Liver (tissue), 8 donors: ENCODE measurements at regions not wholly inside any gene's neighbourhood (a gene's known extent, or its start where the extent isn't known, plus 50 kb on each side); places are given as distances from the start of the nearest gene placed in this dataset.

Experiments
- DNase-seq: peaks from one replicate; pipeline ENCODE4 v3.0.0-alpha.2; 2017; ENCODE audit warnings: low spot score
- H3K27ac ChIP-seq, 2 donors: one replicate each; pipeline ENCODE4 v1.7.0; 2013; ENCODE audit warnings: inconsistent platforms in 2 of 2, low read length in 2 of 2, control low read depth in 1 of 2, low read depth in 1 of 2, mild to moderate bottlenecking in 1 of 2
- H3K27me3 ChIP-seq, 4 donors: one replicate each; pipeline versions ENCODE4 v1.6.1 to v1.7.0; 2013; ENCODE audit warnings: low read length in 3 of 4, inconsistent platforms in 1 of 4, mild to moderate bottlenecking in 1 of 4, moderate library complexity in 1 of 4; ENCODE audit not compliant: control insufficient read depth in 4 of 4, insufficient read depth in 4 of 4
- H3K36me3 ChIP-seq, 4 donors: one replicate each; pipeline versions ENCODE4 v1.6.1 to v1.7.0; 2013; ENCODE audit warnings: low read length in 3 of 4, mild to moderate bottlenecking in 3 of 4, low read depth in 1 of 4, moderate library complexity in 1 of 4; ENCODE audit not compliant: control insufficient read depth in 4 of 4, insufficient read depth in 3 of 4
- H3K4me1 ChIP-seq, 4 donors: one replicate each; pipeline versions ENCODE4 v1.6.1 to v1.7.0; 2013; ENCODE audit warnings: low read length in 3 of 4, mild to moderate bottlenecking in 3 of 4, moderate library complexity in 1 of 4; ENCODE audit not compliant: control insufficient read depth in 4 of 4, insufficient read depth in 4 of 4
- H3K4me3 ChIP-seq, 3 donors: one replicate each; pipeline versions ENCODE4 v1.6.1 to v1.7.0; 2013; ENCODE audit warnings: low read length in 3 of 3, control low read depth in 1 of 3, low read depth in 1 of 3, mild to moderate bottlenecking in 1 of 3
- H3K9ac ChIP-seq, 2 donors: one replicate each; pipeline ENCODE4 v1.7.0; 2013; ENCODE audit warnings: low read length in 2 of 2, mild to moderate bottlenecking in 2 of 2, moderate library complexity in 2 of 2, control low read depth in 1 of 2, low read depth in 1 of 2
- H3K9me3 ChIP-seq, 4 donors: one replicate each; pipeline versions ENCODE4 v1.6.1 to v1.7.0; 2013; ENCODE audit warnings: low read length in 3 of 4; ENCODE audit not compliant: control insufficient read depth in 4 of 4
- EGR1 ChIP-seq, 2 donors: IDR thresholded peaks; 2 replicates each; pipeline ENCODE4 v1.6.1; 2016 to 2018; ENCODE audit warnings: antibody characterized with exemption in 2 of 2, low read depth in 2 of 2
- FOXA1 ChIP-seq: IDR thresholded peaks from 2 replicates; pipeline ENCODE4 v1.6.1; 2016; ENCODE audit warnings: antibody characterized with exemption
- FOXA2 ChIP-seq: IDR thresholded peaks from 2 replicates; pipeline ENCODE4 v1.6.1; 2016; ENCODE audit warnings: antibody characterized with exemption
- GABPA ChIP-seq, 2 donors: IDR thresholded peaks in 1 of 2; conservative IDR thresholded peaks in 1 of 2; 2 replicates each; pipeline ENCODE4 v1.6.1; 2016; ENCODE audit warnings: antibody characterized with exemption in 2 of 2, mild to moderate bottlenecking in 1 of 2, moderate library complexity in 1 of 2
- HNF4A ChIP-seq, 2 donors: conservative IDR thresholded peaks; 2 replicates each; pipeline ENCODE4 v1.6.1; 2016; ENCODE audit warnings: antibody characterized with exemption in 2 of 2, mild to moderate bottlenecking in 2 of 2
- HNF4G ChIP-seq: IDR thresholded peaks from 2 replicates; pipeline ENCODE4 v1.6.1; 2016; ENCODE audit warnings: antibody characterized with exemption
- JUND ChIP-seq, 2 donors: IDR thresholded peaks; 2 replicates each; pipeline ENCODE4 v1.6.1; 2016; ENCODE audit warnings: antibody characterized with exemption in 2 of 2
- NR2F2 ChIP-seq: IDR thresholded peaks from 2 replicates; pipeline ENCODE4 v1.6.1; 2016; ENCODE audit warnings: antibody characterized with exemption
- RAD21 ChIP-seq, 2 donors: IDR thresholded peaks; 2 replicates each; pipeline ENCODE4 v1.6.1; 2016; ENCODE audit warnings: antibody characterized with exemption in 2 of 2, mild to moderate bottlenecking in 2 of 2
- RXRA ChIP-seq, 2 donors: IDR thresholded peaks; 2 replicates each; pipeline ENCODE4 v1.6.1; 2017 to 2018; ENCODE audit warnings: antibody characterized with exemption in 2 of 2, mild to moderate bottlenecking in 1 of 2
- SP1 ChIP-seq: IDR thresholded peaks from 2 replicates; pipeline ENCODE4 v1.6.1; 2018; ENCODE audit warnings: antibody characterized with exemption, mild to moderate bottlenecking
- TAF1 ChIP-seq: conservative IDR thresholded peaks from 2 replicates; pipeline ENCODE4 v1.6.1; 2016; ENCODE audit warnings: antibody characterized with exemption, mild to moderate bottlenecking
- YY1 ChIP-seq: IDR thresholded peaks from 2 replicates; pipeline ENCODE4 v1.6.1; 2016; ENCODE audit warnings: antibody characterized with exemption, mild to moderate bottlenecking
- WGBS: extraction: QIAGEN DNeasy Blood & Tissue Kit; methylation state at CpG from one replicate; pipeline ENCODE4 v1.1.7; 2013; 5-methylcytosine and 5-hydroxymethylcytosine counted together
- TF ChIP-seq, protein P1 (sequence below): fragments of 150-350 bp; IDR thresholded peaks from 2 replicates; pipeline ENCODE4 v1.5.1; 2017; ENCODE audit warnings: improper control_type of control experiment, low read depth, low read length; ENCODE audit not compliant: missing input control
- TF ChIP-seq, protein P2 (sequence below): IDR thresholded peaks from 2 replicates; pipeline ENCODE4 v1.6.1; 2016; ENCODE audit warnings: antibody characterized with exemption, mild to moderate bottlenecking
- TF ChIP-seq, protein P3 (sequence below): IDR thresholded peaks from 2 replicates; pipeline ENCODE4 v1.6.1; 2016; ENCODE audit warnings: antibody characterized with exemption
- TF ChIP-seq, protein P4 (sequence below): IDR thresholded peaks from 2 replicates; pipeline ENCODE4 v1.6.1; 2016; ENCODE audit warnings: antibody characterized with exemption
- donor health status: healthy.
- donor health status: healthy.
- donor health status: healthy.
- donor health status: healthy.
- donor health status: healthy.

DNA sequence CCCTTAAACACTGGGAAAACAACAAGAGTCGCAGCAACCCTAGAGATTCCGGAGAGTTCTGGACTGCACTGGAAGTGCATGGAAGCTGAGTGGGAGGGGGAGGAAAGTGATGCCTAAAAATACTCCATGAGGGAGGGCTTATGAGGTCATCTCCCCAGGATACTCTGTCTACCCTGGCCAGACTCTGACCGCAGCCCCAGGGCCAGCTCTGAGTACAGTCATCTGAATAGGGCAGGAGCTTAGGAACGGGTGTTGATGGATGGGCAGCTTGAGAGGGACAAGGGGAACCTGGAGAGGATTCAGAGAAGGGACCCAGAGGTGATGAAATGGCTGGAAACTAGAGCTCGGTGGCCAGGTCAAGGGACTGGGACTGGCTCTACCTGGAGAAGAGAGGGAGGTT is 79.3 kb upstream of the IGFBP5 start:
- Histone ChIP-seq H3K4me3 (no peak overlapping the region), H3K9me3 (no peaks in the 10 kb centered on the region), H3K4me1 (no peaks in the 10 kb centered on the region), H3K27ac (no peak overlapping the region), H3K27me3 (peaks cover 0 to 2% (median 0%) of the 10 kb centered on the region in 4 donors), H3K36me3 (no peaks in the 10 kb centered on the region), H3K9ac (no peak overlapping the region)
- WGBS, result 80% methylated on average over 5 of the region's 5 CpGs
- TF ChIP-seq SP1 (no peak), YY1 (no peak), HNF4G (no peak), NR2F2 (no peak), FOXA1 (no peak), FOXA2 (no peak), JUND (IDR thresholded peaks at IDR 0.05) (no peak), HNF4A (conservative IDR thresholded peaks at IDR 0.05) (no peak), RAD21 (IDR thresholded peaks at IDR 0.05) (no peak)
- TF ChIP-seq, protein P1, sequence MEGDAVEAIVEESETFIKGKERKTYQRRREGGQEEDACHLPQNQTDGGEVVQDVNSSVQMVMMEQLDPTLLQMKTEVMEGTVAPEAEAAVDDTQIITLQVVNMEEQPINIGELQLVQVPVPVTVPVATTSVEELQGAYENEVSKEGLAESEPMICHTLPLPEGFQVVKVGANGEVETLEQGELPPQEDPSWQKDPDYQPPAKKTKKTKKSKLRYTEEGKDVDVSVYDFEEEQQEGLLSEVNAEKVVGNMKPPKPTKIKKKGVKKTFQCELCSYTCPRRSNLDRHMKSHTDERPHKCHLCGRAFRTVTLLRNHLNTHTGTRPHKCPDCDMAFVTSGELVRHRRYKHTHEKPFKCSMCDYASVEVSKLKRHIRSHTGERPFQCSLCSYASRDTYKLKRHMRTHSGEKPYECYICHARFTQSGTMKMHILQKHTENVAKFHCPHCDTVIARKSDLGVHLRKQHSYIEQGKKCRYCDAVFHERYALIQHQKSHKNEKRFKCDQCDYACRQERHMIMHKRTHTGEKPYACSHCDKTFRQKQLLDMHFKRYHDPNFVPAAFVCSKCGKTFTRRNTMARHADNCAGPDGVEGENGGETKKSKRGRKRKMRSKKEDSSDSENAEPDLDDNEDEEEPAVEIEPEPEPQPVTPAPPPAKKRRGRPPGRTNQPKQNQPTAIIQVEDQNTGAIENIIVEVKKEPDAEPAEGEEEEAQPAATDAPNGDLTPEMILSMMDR, result no peak
- TF ChIP-seq, protein P2, sequence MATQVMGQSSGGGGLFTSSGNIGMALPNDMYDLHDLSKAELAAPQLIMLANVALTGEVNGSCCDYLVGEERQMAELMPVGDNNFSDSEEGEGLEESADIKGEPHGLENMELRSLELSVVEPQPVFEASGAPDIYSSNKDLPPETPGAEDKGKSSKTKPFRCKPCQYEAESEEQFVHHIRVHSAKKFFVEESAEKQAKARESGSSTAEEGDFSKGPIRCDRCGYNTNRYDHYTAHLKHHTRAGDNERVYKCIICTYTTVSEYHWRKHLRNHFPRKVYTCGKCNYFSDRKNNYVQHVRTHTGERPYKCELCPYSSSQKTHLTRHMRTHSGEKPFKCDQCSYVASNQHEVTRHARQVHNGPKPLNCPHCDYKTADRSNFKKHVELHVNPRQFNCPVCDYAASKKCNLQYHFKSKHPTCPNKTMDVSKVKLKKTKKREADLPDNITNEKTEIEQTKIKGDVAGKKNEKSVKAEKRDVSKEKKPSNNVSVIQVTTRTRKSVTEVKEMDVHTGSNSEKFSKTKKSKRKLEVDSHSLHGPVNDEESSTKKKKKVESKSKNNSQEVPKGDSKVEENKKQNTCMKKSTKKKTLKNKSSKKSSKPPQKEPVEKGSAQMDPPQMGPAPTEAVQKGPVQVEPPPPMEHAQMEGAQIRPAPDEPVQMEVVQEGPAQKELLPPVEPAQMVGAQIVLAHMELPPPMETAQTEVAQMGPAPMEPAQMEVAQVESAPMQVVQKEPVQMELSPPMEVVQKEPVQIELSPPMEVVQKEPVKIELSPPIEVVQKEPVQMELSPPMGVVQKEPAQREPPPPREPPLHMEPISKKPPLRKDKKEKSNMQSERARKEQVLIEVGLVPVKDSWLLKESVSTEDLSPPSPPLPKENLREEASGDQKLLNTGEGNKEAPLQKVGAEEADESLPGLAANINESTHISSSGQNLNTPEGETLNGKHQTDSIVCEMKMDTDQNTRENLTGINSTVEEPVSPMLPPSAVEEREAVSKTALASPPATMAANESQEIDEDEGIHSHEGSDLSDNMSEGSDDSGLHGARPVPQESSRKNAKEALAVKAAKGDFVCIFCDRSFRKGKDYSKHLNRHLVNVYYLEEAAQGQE, result no peak
- TF ChIP-seq, protein P3, sequence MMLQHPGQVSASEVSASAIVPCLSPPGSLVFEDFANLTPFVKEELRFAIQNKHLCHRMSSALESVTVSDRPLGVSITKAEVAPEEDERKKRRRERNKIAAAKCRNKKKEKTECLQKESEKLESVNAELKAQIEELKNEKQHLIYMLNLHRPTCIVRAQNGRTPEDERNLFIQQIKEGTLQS, result no peak
- TF ChIP-seq, protein P4, sequence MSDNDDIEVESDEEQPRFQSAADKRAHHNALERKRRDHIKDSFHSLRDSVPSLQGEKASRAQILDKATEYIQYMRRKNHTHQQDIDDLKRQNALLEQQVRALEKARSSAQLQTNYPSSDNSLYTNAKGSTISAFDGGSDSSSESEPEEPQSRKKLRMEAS, result no peak
- DNase-seq, result no peak

DNA sequence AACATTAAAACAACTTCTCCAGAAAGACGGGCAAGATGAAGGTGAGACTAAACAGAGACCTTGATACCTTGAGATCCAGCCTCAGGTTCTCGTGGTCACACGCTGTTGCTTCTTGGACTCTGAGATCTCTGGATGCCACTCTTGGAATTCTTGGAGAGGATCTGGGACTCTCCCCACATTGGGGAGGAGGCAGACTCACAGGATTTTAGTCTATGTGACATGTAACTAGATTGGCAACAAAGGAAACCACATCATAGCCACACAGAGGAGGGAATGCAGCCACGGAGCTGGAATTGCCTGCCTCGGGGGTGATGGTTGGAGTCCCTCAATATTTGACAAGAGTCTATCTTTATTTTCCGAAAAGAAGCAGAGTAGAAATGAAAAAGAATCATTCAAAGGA is 78.8 kb upstream of the IGFBP5 start:
- peaks cover 0 to 2% (median 0%) of the 10 kb centered on the region in 4 donors for H3K27me3 ChIP-seq
- no peaks in the 10 kb centered on the region for H3K36me3 ChIP-seq
- no peak overlapping the region for H3K27ac ChIP-seq
- H3K4me3 ChIP-seq, result no peak overlapping the region
- no peaks in the 10 kb centered on the region for H3K4me1 ChIP-seq
- DNase-seq, result no peak
- WGBS, result 84% methylated on average over 6 of the region's 6 CpGs
- H3K9me3 ChIP-seq, result no peaks in the 10 kb centered on the region
- H3K9ac ChIP-seq, result no peak overlapping the region
- TF ChIP-seq EGR1 (IDR thresholded peaks at IDR 0.05; ENCODE audit: low read depth in 2 of 2) (no peak), FOXA2 (no peak), NR2F2 (no peak), RXRA (IDR thresholded peaks at IDR 0.05) (no peak), GABPA (IDR thresholded peaks at IDR 0.05 in 1 of 2, conservative IDR thresholded peaks at IDR 0.05 in 1 of 2) (no peak), SP1 (no peak), RAD21 (IDR thresholded peaks at IDR 0.05) (no peak), TAF1 (no peak), HNF4A (conservative IDR thresholded peaks at IDR 0.05) (no peak), FOXA1 (no peak), YY1 (no peak), HNF4G (no peak), JUND (IDR thresholded peaks at IDR 0.05) (no peak)
- TF ChIP-seq, protein P2, result no peak
- TF ChIP-seq, protein P4, result no peak
- TF ChIP-seq, protein P3, result no peak
- TF ChIP-seq, protein P1, result no peak
